Lower lobe of right lung (tissue), 2 donors: ENCODE measurements at regions not wholly inside any gene's neighbourhood (a gene's known extent, or its start where the extent isn't known, plus 50 kb on each side); places are given as distances from the start of the nearest gene placed in this dataset.
A peak's percentile ranks its signal among the peaks of the same experiment; 100 is the strongest.

Source experiments
- ATAC-seq, 2 donors: fragments of 200-7000 bp; cut with Tn5 transposase; one replicate each; pipeline ENCODE4 v1.9.1; 2020 to 2022; ENCODE audit warnings: mild to moderate bottlenecking in 2 of 2, moderate library complexity in 2 of 2
- DNase-seq: peaks from one replicate; pipeline ENCODE4 v3.0.0-alpha.2; 2020
- H3K27ac ChIP-seq: fragments of 200-600 bp; one replicate; pipeline ENCODE4 v1.8.0; 2022
- H3K27me3 ChIP-seq: fragments of 200-600 bp; one replicate; pipeline ENCODE4 v1.8.0; 2022; ENCODE audit warnings: low read depth
- H3K36me3 ChIP-seq: fragments of 200-600 bp; one replicate; pipeline ENCODE4 v1.8.0; 2022; ENCODE audit warnings: mild to moderate bottlenecking
- H3K4me1 ChIP-seq: fragments of 200-600 bp; one replicate; pipeline ENCODE4 v1.8.0; 2022
- H3K4me3 ChIP-seq: fragments of 200-600 bp; one replicate; pipeline ENCODE4 v1.8.0; 2022; ENCODE audit warnings: mild to moderate bottlenecking
- H3K9me3 ChIP-seq: fragments of 200-600 bp; one replicate; pipeline ENCODE4 v1.8.0; 2022
- intact Hi-C: fragments of 100-400 bp; cut with DNase I; formaldehyde crosslinking; loops from one replicate; pipeline ENCODE4 v1.11.0; 2022
- TF ChIP-seq, protein P1 (sequence below): fragments of 200-600 bp; IDR thresholded peaks from one replicate; pipeline ENCODE4 v1.8.0; 2022; ENCODE audit warnings: antibody characterized with exemption, mild to moderate bottlenecking
- donor health status: DM: no; HTN: yes; CAD: no; lungs with severe emphysema.

DNA sequence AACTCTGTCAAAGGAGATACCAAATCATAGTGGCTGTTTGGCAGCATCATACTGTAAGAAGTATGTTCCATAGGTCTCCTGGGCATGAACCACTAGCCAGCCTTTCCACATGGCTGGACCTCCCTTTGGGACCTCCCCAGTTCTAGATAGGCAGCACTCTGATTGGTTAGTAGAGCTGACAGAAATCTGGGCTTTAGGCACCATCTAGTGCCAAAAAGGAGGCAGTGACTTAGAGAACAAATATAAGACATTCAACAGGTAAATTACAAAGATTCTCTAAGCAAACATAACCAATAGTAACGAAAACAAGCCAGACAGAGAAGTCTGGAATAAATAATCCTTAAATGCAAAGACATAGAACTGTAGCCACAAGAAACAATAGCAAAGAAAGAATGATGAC is 148.0 kb upstream of the PDE3A start:
- no peak for DNase-seq
- H3K4me1 ChIP-seq, result no peaks in the 10 kb centered on the region
- H3K4me3 ChIP-seq, result no peak overlapping the region
- H3K27me3 ChIP-seq, result no peaks in the 10 kb centered on the region
- intact Hi-C loops, result no loop called here
- H3K9me3 ChIP-seq, result no peaks in the 10 kb centered on the region
- no peaks in the 10 kb centered on the region for H3K36me3 ChIP-seq
- ATAC-seq, result peak in 1 of 2 donors; percentile 63
- H3K27ac ChIP-seq, result no peak overlapping the region
- TF ChIP-seq, protein P1, sequence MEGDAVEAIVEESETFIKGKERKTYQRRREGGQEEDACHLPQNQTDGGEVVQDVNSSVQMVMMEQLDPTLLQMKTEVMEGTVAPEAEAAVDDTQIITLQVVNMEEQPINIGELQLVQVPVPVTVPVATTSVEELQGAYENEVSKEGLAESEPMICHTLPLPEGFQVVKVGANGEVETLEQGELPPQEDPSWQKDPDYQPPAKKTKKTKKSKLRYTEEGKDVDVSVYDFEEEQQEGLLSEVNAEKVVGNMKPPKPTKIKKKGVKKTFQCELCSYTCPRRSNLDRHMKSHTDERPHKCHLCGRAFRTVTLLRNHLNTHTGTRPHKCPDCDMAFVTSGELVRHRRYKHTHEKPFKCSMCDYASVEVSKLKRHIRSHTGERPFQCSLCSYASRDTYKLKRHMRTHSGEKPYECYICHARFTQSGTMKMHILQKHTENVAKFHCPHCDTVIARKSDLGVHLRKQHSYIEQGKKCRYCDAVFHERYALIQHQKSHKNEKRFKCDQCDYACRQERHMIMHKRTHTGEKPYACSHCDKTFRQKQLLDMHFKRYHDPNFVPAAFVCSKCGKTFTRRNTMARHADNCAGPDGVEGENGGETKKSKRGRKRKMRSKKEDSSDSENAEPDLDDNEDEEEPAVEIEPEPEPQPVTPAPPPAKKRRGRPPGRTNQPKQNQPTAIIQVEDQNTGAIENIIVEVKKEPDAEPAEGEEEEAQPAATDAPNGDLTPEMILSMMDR, result peak; percentile 26

- intact Hi-C loops, result no loop called here
- H3K9me3 ChIP-seq, result no peaks in the 10 kb centered on the region
- ATAC-seq, result no peak
- no peak overlapping the region for H3K27ac ChIP-seq
- no peaks in the 10 kb centered on the region for H3K4me1 ChIP-seq
- no peaks in the 10 kb centered on the region for H3K36me3 ChIP-seq
- TF ChIP-seq, protein P1, result no peak
- no peak overlapping the region for H3K4me3 ChIP-seq
- H3K27me3 ChIP-seq, result no peaks in the 10 kb centered on the region
- DNase-seq, result no peak
Measured at GRCh38 chr12:20232931-20233675, 135.2 kb upstream of the PDE3A start.

DNA sequence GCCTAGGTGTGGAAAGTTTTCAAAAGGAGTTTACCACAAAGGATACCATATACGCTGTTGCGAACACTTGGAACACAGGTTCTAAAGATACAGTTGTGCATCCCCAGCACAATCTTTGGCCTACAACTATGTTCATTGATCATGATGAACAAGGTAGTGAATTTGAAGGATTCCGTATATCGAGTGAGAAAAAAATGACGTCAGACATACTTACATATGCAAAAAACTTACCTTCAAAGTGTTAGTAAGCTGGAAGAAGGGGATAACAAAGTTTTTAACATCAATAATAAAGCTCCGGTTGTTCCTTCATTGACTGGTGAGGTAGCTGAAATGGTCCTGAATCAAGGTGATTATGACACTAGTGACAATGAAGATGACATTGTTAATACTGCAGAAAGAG is 133.9 kb upstream of the PDE3A start:
- TF ChIP-seq, protein P1, result no peak
- DNase-seq, result no peak

DNA sequence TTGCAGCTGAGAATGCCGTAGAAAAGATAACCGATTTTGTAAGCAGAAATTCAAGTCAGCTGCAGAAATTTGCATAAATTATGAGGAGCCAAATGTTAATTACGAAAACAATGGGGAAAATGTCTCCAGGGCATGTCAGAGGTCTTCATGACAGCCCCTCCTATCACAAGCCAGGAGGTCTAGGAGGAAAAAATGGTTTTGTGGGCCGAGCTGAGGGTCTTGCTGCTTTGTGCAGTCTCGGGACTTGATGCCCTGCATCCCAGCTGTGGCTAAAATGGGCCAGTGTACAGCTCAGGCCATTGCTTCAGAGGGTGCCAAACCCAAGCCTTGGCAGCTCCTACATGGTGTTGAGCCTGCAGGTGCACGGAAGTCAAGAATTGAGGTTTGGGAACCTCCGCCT is 131.2 kb upstream of the PDE3A start:
- intact Hi-C loops, result no loop called here
- DNase-seq (no peak), ATAC-seq (no peak)
- H3K27ac ChIP-seq, result no peak overlapping the region
- H3K4me1 ChIP-seq, result no peaks in the 10 kb centered on the region
- H3K4me3 ChIP-seq, result no peak overlapping the region
- no peaks in the 10 kb centered on the region for H3K27me3 ChIP-seq
- H3K9me3 ChIP-seq, result no peaks in the 10 kb centered on the region
- H3K36me3 ChIP-seq, result no peaks in the 10 kb centered on the region
- TF ChIP-seq, protein P1, result no peak

More for the DNA sequence above, 133.9 kb upstream of the PDE3A start:
- no peak overlapping the region for H3K27ac ChIP-seq
- no peaks in the 10 kb centered on the region for H3K9me3 ChIP-seq
- no peaks in the 10 kb centered on the region for H3K27me3 ChIP-seq
- no peak overlapping the region for H3K4me3 ChIP-seq
- no peak for ATAC-seq
- intact Hi-C loops, result no loop called here
- H3K4me1 ChIP-seq, result no peaks in the 10 kb centered on the region
- no peaks in the 10 kb centered on the region for H3K36me3 ChIP-seq

GRCh38 chr12:20245491-20245890 is 122.8 kb upstream of the PDE3A start:
- H3K4me3 ChIP-seq, result no peak overlapping the region
- no peaks in the 10 kb centered on the region for H3K36me3 ChIP-seq
- intact Hi-C loops, result no loop called here
- DNase-seq (no peak), ATAC-seq (no peak)
- no peaks in the 10 kb centered on the region for H3K4me1 ChIP-seq
- TF ChIP-seq, protein P1, result no peak
- no peaks in the 10 kb centered on the region for H3K9me3 ChIP-seq
- no peaks in the 10 kb centered on the region for H3K27me3 ChIP-seq
- H3K27ac ChIP-seq, result no peak overlapping the region
